OCI-LY1 (cell line): ENCODE measurements at regions not wholly inside any gene's neighbourhood (a gene's known extent, or its start where the extent isn't known, plus 50 kb on each side); places are given as distances from the start of the nearest gene placed in this dataset.

Source experiments
- H2AFZ ChIP-seq: fragments of 200-600 bp; sonication (generic), shearing (Covaris generic); 2 replicates; pipeline ENCODE4 v1.6.0; 2014; ENCODE audit warnings: antibody characterized with exemption, mild to moderate bottlenecking, low read length
- H3F3A ChIP-seq: fragments of 200-600 bp; sonication (generic), shearing (Covaris generic); 2 replicates; pipeline ENCODE4 v1.6.0; 2014; ENCODE audit warnings: mild to moderate bottlenecking, antibody characterized with exemption, low read length, moderate library complexity; ENCODE audit not compliant: insufficient read depth
- H3K27ac ChIP-seq: fragments of 200-600 bp; sonication (generic); 2 replicates; pipeline ENCODE4 v1.5.1; 2014; ENCODE audit warnings: low read length, mixed run types, mild to moderate bottlenecking, low read depth; ENCODE audit not compliant: poor library complexity, severe bottlenecking
- H3K27me3 ChIP-seq: fragments of 200-600 bp; sonication (generic); 2 replicates; pipeline ENCODE4 v1.6.0; 2014; ENCODE audit warnings: antibody characterized with exemption, mild to moderate bottlenecking, low read length, moderate library complexity; ENCODE audit not compliant: insufficient read depth
- H3K36me3 ChIP-seq: fragments of 200-600 bp; sonication (generic); 2 replicates; pipeline ENCODE4 v1.6.1; 2014; ENCODE audit warnings: mild to moderate bottlenecking, antibody characterized with exemption, low read length, moderate library complexity, mixed read lengths; ENCODE audit not compliant: insufficient read depth
- H3K4me1 ChIP-seq: fragments of 200-600 bp; sonication (generic); 2 replicates; pipeline ENCODE4 v1.5.1; 2014; ENCODE audit warnings: mild to moderate bottlenecking, low read length, moderate library complexity; ENCODE audit not compliant: insufficient read depth, severe bottlenecking
- H3K4me2 ChIP-seq: fragments of 200-600 bp; sonication (generic), shearing (Covaris generic); 2 replicates; pipeline ENCODE4 v1.6.1; 2014; ENCODE audit warnings: low read length
- H3K4me3 ChIP-seq: fragments of 200-600 bp; sonication (generic); 2 replicates; pipeline ENCODE4 v1.5.1; 2014; ENCODE audit warnings: low read length, low read depth, mild to moderate bottlenecking, mixed read lengths; ENCODE audit not compliant: poor library complexity, severe bottlenecking
- H3K79me2 ChIP-seq: fragments of 200-600 bp; shearing (Covaris generic); 2 replicates; pipeline ENCODE4 v1.6.1; 2016; ENCODE audit warnings: mixed run types, low read length, mixed read lengths; ENCODE audit not compliant: insufficient read depth
- H3K9ac ChIP-seq: fragments of 200-600 bp; sonication (generic), shearing (Covaris generic); 2 replicates; pipeline ENCODE4 v1.6.1; 2014; ENCODE audit warnings: mild to moderate bottlenecking, low read length, mixed read lengths
- H3K9me2 ChIP-seq: fragments of 200-600 bp; sonication (generic), shearing (Covaris generic); 2 replicates; pipeline ENCODE4 v1.6.1; 2014; ENCODE audit warnings: low read depth, mild to moderate bottlenecking, low read length, mixed read lengths
- H3K9me3 ChIP-seq: fragments of 200-600 bp; shearing (Covaris generic); 2 replicates; pipeline ENCODE4 v1.6.1; 2014; ENCODE audit warnings: low read length, mixed read lengths
- H4K20me1 ChIP-seq: fragments of 200-600 bp; sonication (generic), shearing (Covaris generic); 2 replicates; pipeline ENCODE4 v1.6.0; 2016; ENCODE audit warnings: mild to moderate bottlenecking, low read length; ENCODE audit not compliant: insufficient read depth
- CTCF ChIP-seq: fragments of 200-600 bp; sonication (generic), shearing (Covaris generic); IDR thresholded peaks from 2 replicates; pipeline ENCODE4 v1.5.1; 2017; ENCODE audit warnings: mild to moderate bottlenecking, antibody characterized with exemption, low read length, moderate library complexity, mixed read lengths
- EZH2 ChIP-seq: fragments of 200-600 bp; sonication (generic), shearing (Covaris generic); IDR thresholded peaks from 2 replicates; pipeline ENCODE4 v1.8.0; 2017; ENCODE audit warnings: borderline replicate concordance, mixed run types, mild to moderate bottlenecking, antibody characterized with exemption, low read length, moderate library complexity, mixed read lengths

DNA sequence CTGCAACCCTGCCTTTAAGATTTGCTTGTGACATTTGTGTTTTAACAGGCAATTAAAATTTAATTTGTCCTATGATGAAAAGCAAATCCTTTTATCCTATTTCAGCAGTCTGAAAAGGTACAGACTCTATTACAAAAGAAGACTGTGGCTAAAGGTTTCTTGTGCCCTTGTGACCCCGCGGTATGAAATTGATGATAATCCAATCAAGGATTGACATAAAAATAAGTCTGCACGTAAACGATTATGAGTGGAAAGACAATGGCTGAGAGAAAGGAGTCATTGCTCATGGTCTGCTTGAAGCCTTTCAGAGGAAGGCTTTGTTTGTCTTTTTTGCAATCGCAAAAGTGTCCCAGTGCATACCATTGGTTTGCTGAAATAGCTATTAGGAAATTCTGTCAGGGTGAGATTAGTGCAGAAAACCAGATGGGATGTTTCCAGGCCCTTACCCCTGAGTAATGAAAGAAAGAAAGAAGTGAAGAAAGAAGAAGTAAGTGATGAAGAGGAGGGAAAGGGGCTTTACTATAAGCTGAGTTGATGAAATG, 867.8 kb upstream of the CDH8 start:
- no peak overlapping the region for H3K4me3 ChIP-seq
- H3K36me3 ChIP-seq: no peaks in the 10 kb centered on the region
- H3K9me2 ChIP-seq: no peaks in the 10 kb centered on the region
- TF ChIP-seq EZH2: no peak
- H4K20me1 ChIP-seq: no peaks in the 10 kb centered on the region
- no peaks in the 10 kb centered on the region for H3K9me3 ChIP-seq
- no peaks in the 10 kb centered on the region for H3F3A ChIP-seq
- no peaks in the 10 kb centered on the region for H3K27me3 ChIP-seq
- H3K27ac ChIP-seq: no peak overlapping the region
- no peak overlapping the region for H3K4me2 ChIP-seq
- no peaks in the 10 kb centered on the region for H3K4me1 ChIP-seq
- H3K9ac ChIP-seq: no peak overlapping the region
- H3K79me2 ChIP-seq: no peaks in the 10 kb centered on the region
- no peak overlapping the region for H2AFZ ChIP-seq

DNA sequence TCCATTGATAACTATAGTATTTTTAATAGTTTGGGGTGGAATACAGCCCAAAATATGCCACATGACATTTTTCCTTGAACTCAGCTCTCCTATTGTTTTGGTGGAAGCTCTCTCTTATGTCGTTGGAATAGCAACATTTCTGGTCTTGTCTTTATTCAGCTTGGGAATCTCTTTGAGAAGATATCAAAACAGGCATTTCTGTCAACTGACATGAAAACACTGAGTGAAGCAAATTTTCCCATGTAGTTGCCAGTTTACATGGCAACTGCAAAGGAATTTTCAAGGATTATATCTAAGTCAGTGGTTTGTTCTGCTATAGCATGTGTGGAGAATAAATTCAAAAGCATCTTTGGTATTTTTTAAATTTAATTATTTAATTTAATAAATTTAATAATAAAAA, 863.5 kb upstream of the CDH8 start:
- no peak overlapping the region for H3K4me3 ChIP-seq
- no peaks in the 10 kb centered on the region for H4K20me1 ChIP-seq
- H2AFZ ChIP-seq: no peak overlapping the region
- no peaks in the 10 kb centered on the region for H3F3A ChIP-seq
- H3K79me2 ChIP-seq: no peaks in the 10 kb centered on the region
- no peaks in the 10 kb centered on the region for H3K4me1 ChIP-seq
- H3K9me3 ChIP-seq: no peaks in the 10 kb centered on the region
- no peak for TF ChIP-seq EZH2
- TF ChIP-seq CTCF: no peak
- H3K9ac ChIP-seq: no peak overlapping the region
- no peaks in the 10 kb centered on the region for H3K9me2 ChIP-seq
- H3K27ac ChIP-seq: no peak overlapping the region
- no peaks in the 10 kb centered on the region for H3K36me3 ChIP-seq
- H3K4me2 ChIP-seq: no peak overlapping the region
- no peaks in the 10 kb centered on the region for H3K27me3 ChIP-seq

DNA sequence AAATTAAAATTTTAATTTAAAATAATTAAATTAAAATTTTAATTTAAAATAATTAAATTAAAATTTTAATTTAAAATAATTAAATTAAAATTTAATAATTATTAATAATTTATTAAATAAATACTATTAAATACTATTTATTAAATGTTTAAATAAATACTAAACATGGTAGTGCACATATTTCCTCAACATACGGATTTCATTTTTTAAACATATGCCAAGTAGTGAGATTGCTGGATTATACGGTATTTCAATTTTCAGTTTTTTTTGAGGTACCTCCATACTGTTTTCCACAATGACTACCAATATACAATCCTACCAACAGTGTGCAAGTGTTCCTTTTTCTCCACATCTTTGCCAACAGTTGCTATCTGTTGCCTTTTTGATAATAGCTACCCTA, 852.9 kb upstream of the CDH8 start:
- H3K4me3 ChIP-seq: no peak overlapping the region
- no peaks in the 10 kb centered on the region for H3K27me3 ChIP-seq
- H3K79me2 ChIP-seq: no peaks in the 10 kb centered on the region
- H3K36me3 ChIP-seq: no peaks in the 10 kb centered on the region
- H3K9ac ChIP-seq: no peak overlapping the region
- no peak for TF ChIP-seq CTCF
- TF ChIP-seq EZH2: no peak
- H4K20me1 ChIP-seq: no peaks in the 10 kb centered on the region
- no peaks in the 10 kb centered on the region for H3F3A ChIP-seq
- no peaks in the 10 kb centered on the region for H3K4me1 ChIP-seq
- no peak overlapping the region for H3K4me2 ChIP-seq
- H2AFZ ChIP-seq: no peak overlapping the region
- H3K9me3 ChIP-seq: no peaks in the 10 kb centered on the region
- H3K9me2 ChIP-seq: no peaks in the 10 kb centered on the region
- no peak overlapping the region for H3K27ac ChIP-seq

DNA sequence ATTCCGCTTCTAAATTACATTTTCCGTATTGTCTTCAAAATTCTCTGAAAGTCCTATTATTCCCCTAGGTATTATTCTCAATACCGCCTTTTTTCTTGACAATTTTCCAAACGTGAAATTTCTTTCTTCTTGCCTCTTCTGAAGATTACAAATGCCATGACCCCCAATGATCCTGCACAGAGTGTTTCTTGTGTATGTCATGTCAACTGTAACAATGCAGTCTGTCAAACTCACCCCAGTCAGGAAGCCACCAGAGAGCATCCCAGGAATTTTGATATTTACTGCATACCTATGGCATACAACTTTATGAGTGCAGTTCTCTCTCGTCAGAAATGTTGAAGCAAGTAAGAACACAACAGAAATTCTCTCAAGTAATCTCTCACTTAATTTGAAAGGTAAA, 847.3 kb upstream of the CDH8 start:
- Histone ChIP-seq H3K4me2 (no peak overlapping the region), H3K27me3 (no peaks in the 10 kb centered on the region), H3K36me3 (no peaks in the 10 kb centered on the region), H2AFZ (no peak overlapping the region), H3K9me3 (no peaks in the 10 kb centered on the region), H3K4me3 (no peak overlapping the region), H3K27ac (no peak overlapping the region), H3K9me2 (no peaks in the 10 kb centered on the region), H3K9ac (no peak overlapping the region), H3K79me2 (no peaks in the 10 kb centered on the region), H3F3A (no peaks in the 10 kb centered on the region), H4K20me1 (no peaks in the 10 kb centered on the region), H3K4me1 (no peaks in the 10 kb centered on the region)
- no peak for TF ChIP-seq CTCF
